Transverse colon (tissue), 4 donors: ENCODE measurements at regions not wholly inside any gene's neighbourhood (a gene's known extent, or its start where the extent isn't known, plus 50 kb on each side); places are given as distances from the start of the nearest gene placed in this dataset.

Experiments
- DNase-seq: peaks from one replicate; pipeline ENCODE4 v3.0.0-alpha.2; 2019
- H3K27ac ChIP-seq, 4 donors: fragments of 200-600 bp; sonication (generic); 2 replicates each; pipeline ENCODE4 v1.5.1; 2016 to 2018; ENCODE audit warnings: inconsistent platforms in 4 of 4
- H3K27me3 ChIP-seq: fragments of 200-600 bp; sonication (generic); 2 replicates; pipeline ENCODE4 v1.5.1; 2017; ENCODE audit warnings: inconsistent platforms
- H3K36me3 ChIP-seq, 4 donors: fragments of 200-600 bp; sonication (generic); 2 replicates each; pipeline ENCODE4 v1.5.1; 2017 to 2019; ENCODE audit warnings: inconsistent platforms in 4 of 4
- H3K4me1 ChIP-seq, 4 donors: fragments of 200-600 bp; sonication (generic); 2 replicates each; pipeline ENCODE4 v1.5.1; 2017 to 2020; ENCODE audit warnings: inconsistent platforms in 4 of 4
- H3K4me3 ChIP-seq, 4 donors: fragments of 200-600 bp; sonication (generic); 1 replicate in 1 of 4; 2 replicates in 3 of 4; pipeline versions ENCODE4 v1.5.1 to v1.6.1; 2017 to 2019; ENCODE audit warnings: inconsistent platforms in 4 of 4
- H3K9me3 ChIP-seq, 2 donors: fragments of 200-600 bp; sonication (generic); 2 replicates each; pipeline ENCODE4 v1.5.1; 2017 to 2019; ENCODE audit warnings: inconsistent platforms in 2 of 2
- CTCF ChIP-seq, 5 experiments: fragments of 200-600 bp in 3 of 5; fragments of 450-650 bp in 2 of 5; sonication (generic) in 3 of 5; IDR thresholded peaks; 1 replicate in 2 of 5; 2 replicates in 3 of 5; pipeline ENCODE4 v1.5.1; 2016 to 2017; ENCODE audit warnings: antibody characterized with exemption in 5 of 5, inconsistent platforms in 3 of 5, mild to moderate bottlenecking in 2 of 5, moderate library complexity in 1 of 5
- EP300 ChIP-seq: sonication (generic); formaldehyde crosslinking; IDR thresholded peaks from one replicate; pipeline ENCODE4 v1.6.1; 2017; ENCODE audit warnings: antibody characterized with exemption, low read depth
- POLR2A ChIP-seq: fragments of 450-650 bp; IDR thresholded peaks from one replicate; pipeline ENCODE4 v1.6.1; 2016; ENCODE audit warnings: antibody characterized with exemption, mild to moderate bottlenecking, moderate library complexity
- POLR2AphosphoS5 ChIP-seq, 3 donors: sonication (generic); formaldehyde crosslinking; IDR thresholded peaks; one replicate each; pipeline ENCODE4 v1.6.1; 2016; ENCODE audit warnings: antibody characterized with exemption in 3 of 3
- WGBS, 2 donors: methylation state at CpG; one replicate each; pipeline ENCODE4 v1.1.5; 2018; ENCODE audit warnings: low coverage in 1 of 2; 5-methylcytosine and 5-hydroxymethylcytosine counted together
- in situ Hi-C, 4 donors: fragments of 200-750 bp; cut with MboI; loops; one replicate each; pipeline versions ENCODE4 v1.15.0 to v1.15.1; 2017; ENCODE audit warnings: low sequenced_read_pairs in 3 of 4, low pct_ligation_motif_present in 1 of 4, low pct_unique_long_range_greater_than_20kb in 1 of 4
- intact Hi-C: fragments of 100-400 bp; cut with DNase I; formaldehyde crosslinking; loops from one replicate; pipeline ENCODE4 v1.15.1; 2023; ENCODE audit warnings: low total_unique reads

- Histone ChIP-seq H3K4me3 (no peak overlapping the region), H3K9me3 (no peaks in the 10 kb centered on the region), H3K36me3 (no peaks in the 10 kb centered on the region), H3K27me3 (no peaks in the 10 kb centered on the region), H3K27ac (no peak overlapping the region), H3K4me1 (no peaks in the 10 kb centered on the region)
- in situ Hi-C loops, result no loop called here
- TF ChIP-seq CTCF (IDR thresholded peaks at IDR 0.05) (no peak), POLR2AphosphoS5 (IDR thresholded peaks at IDR 0.05) (no peak), EP300 (no peak), POLR2A (no peak)
- intact Hi-C loops, result no loop called here
- WGBS, 2 donors, result 70% methylated on average over 3 of the region's 3 CpGs; no CpG with 5 or more reads in 1 of the 2 donors
- no peak for DNase-seq
Observed at GRCh38 chr5:107217721-107218130, 453.0 kb downstream of the EFNA5 start.

GRCh38 chr5:107216587-107216986 is 454.1 kb downstream of the EFNA5 start:
- Histone ChIP-seq H3K9me3 (no peaks in the 10 kb centered on the region), H3K27ac (no peak overlapping the region), H3K27me3 (no peaks in the 10 kb centered on the region), H3K36me3 (no peaks in the 10 kb centered on the region), H3K4me1 (no peaks in the 10 kb centered on the region), H3K4me3 (no peak overlapping the region)
- intact Hi-C loops, result no loop called here
- TF ChIP-seq POLR2AphosphoS5 (IDR thresholded peaks at IDR 0.05) (no peak), CTCF (IDR thresholded peaks at IDR 0.05) (no peak), EP300 (no peak), POLR2A (no peak)
- DNase-seq, result no peak
- in situ Hi-C loops, result no loop called here
- WGBS, 2 donors, result 77 to 83% methylated on average over 1 to 5 of the region's 5 CpGs

- in situ Hi-C loops (no loop called here), intact Hi-C loops (no loop called here)
- TF ChIP-seq POLR2AphosphoS5 (IDR thresholded peaks at IDR 0.05) (no peak), CTCF (IDR thresholded peaks at IDR 0.05) (no peak), POLR2A (no peak)
- Histone ChIP-seq H3K4me1 (no peaks in the 10 kb centered on the region), H3K27me3 (no peaks in the 10 kb centered on the region), H3K27ac (no peak overlapping the region), H3K9me3 (no peaks in the 10 kb centered on the region), H3K4me3 (no peak overlapping the region), H3K36me3 (no peaks in the 10 kb centered on the region)
- WGBS, 2 donors, result 23 to 27% methylated on average over 2 of the region's 2 CpGs
- DNase-seq, result no peak
Observed at GRCh38 chr5:107215611-107216010, 455.1 kb downstream of the EFNA5 start.

- H3K4me1 ChIP-seq, result no peaks in the 10 kb centered on the region
- 68 to 82% methylated on average over 2 to 3 of the region's 3 CpGs for WGBS, 2 donors
- no peak overlapping the region for H3K4me3 ChIP-seq
- no peaks in the 10 kb centered on the region for H3K9me3 ChIP-seq
- intact Hi-C loops, result no loop called here
- H3K27ac ChIP-seq, result no peak overlapping the region
- H3K36me3 ChIP-seq, result no peaks in the 10 kb centered on the region
- TF ChIP-seq CTCF (IDR thresholded peaks at IDR 0.05) (no peak), POLR2A (no peak), EP300 (no peak), POLR2AphosphoS5 (IDR thresholded peaks at IDR 0.05) (no peak)
- DNase-seq, result no peak
- in situ Hi-C loops, result no loop called here
- no peaks in the 10 kb centered on the region for H3K27me3 ChIP-seq
Observed at GRCh38 chr5:107213025-107213424, 457.7 kb downstream of the EFNA5 start.
